ENCODE measurements at regions not wholly inside any gene's neighbourhood (a gene's known extent, or its start where the extent isn't known, plus 50 kb on each side); places are given as distances from the start of the nearest gene placed in this dataset.

GRCh38 chr10:108877095-108877561 lies 1046.2 kb downstream of the XPNPEP1 start:
- TF ChIP-seq POLR2A (IDR thresholded peaks at IDR 0.05): no peak
- no peak for TF ChIP-seq EP300 (IDR thresholded peaks at IDR 0.05)
- TF ChIP-seq CTCF (IDR thresholded peaks at IDR 0.05): no peak

Data from ovary (tissue), 3 donors.